HG03060 (cell line): ENCODE measurements at regions not wholly inside any gene's neighbourhood (a gene's known extent, or its start where the extent isn't known, plus 50 kb on each side); places are given as distances from the start of the nearest gene placed in this dataset.

Source experiments
- ATAC-seq: cut with Tn5 transposase; IDR thresholded peaks from one replicate; pipeline ENCODE4 v1.9.1; 2021; ENCODE audit warnings: low read depth, moderate number of reproducible peaks; ENCODE audit not compliant: unreplicated experiment

GRCh38 chr13:108525827-108526226 is 103.6 kb upstream of the MYO16 start:
- no peak for ATAC-seq

GRCh38 chr13:108526286-108526685 is 103.1 kb upstream of the MYO16 start:
- ATAC-seq: no peak

DNA sequence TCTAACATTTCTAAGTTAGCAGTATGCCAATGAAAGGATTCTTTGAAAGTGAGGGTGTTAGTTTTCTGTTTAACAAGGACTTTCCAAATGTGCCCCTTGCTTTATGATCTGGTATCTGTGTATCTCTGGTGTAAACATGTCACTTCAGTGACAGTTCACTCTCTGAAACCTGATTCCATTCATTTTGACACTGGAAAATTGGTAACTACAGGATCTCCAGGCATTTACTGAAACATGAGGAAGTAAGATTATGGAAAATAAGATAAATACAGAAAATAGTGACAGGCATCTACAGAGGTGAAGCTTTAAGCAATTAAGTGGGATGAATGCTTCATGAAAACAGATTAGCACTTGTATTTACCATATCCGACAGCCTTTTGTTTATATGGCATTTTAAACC is 101.6 kb upstream of the MYO16 start:
- no peak for ATAC-seq

DNA sequence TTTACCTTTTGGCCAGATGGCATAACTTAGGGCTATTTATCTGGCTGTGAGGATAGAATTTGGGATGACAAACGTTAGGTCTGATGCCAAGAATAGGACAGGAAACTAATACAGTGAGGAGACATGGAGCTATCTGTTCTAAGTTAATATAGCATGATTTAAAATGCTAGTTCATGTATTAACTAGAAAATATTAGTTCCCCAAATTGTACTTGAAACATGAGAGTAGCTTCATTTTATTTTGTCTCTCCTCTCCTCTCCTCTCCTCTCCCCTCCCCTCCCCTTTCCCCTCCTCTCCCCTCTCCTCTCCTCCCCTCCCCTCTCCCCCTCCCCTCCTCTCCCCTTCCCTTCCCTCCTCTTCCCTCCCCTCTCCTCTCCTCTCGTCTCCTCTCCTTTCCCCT is 101.1 kb upstream of the MYO16 start:
- ATAC-seq: no peak

GRCh38 chr13:108533842-108534241 is 95.6 kb upstream of the MYO16 start:
- ATAC-seq: no peak

DNA sequence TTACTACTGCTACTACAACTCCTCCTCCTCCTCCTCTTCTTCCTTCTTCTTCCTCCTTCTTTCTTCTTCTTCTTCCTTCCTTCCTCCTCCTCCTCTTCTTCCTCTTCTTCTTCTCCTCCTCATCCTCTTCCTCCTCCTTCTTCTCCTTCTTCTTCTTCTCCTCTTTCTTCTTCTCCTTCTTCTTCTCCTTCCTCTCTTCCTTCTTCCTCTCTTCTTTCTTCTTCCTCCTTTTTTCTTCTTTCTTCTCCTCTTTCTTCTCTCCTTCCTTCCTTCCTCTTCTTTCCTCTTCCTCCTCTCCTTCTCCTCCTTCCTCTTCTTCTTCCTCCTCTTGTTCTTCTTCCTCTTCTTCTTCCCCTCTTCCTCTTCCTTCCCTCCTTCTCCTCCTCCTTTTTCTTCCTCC is 94.7 kb upstream of the MYO16 start:
- no peak for ATAC-seq

DNA sequence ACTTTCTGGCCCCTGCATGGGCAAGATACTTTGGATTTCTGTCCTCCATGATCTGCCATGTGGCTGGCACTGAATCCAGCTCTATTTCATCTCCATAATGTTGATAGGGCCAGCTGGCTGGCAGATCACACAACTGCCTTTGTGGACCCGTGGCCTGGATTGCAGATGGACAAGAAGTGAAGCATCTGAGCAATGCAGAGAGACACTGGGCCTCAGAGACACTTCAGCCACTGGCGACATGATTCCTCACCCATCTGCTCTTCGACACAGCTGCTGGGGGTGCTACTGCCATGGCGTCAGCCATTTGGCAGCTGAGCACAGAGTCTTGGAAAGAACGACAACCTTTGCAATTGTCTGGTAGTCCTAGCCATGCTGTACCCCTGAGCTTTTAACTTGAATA is 79.5 kb upstream of the MYO16 start:
- ATAC-seq: no peak

DNA sequence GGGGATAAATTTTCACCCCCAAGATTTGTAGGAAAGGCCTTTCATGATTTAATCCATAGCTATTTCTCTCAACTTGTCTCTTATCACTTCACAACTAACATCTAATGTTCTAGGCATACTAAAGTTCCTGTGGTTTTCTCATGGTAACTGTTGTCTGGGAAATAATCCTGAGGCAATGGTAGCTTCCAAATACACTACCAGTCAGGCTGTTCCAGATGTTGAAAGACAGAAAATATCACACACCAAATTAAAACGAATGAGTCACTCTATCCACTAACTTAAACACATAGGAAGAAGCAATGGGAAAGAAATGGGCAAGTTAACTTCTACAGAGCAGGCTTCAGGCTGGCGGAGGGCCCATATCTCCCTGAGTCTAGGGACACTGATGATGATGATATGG is 77.7 kb upstream of the MYO16 start:
- no peak for ATAC-seq

- ATAC-seq: no peak
Observed at GRCh38 chr13:108558489-108558888, 70.9 kb upstream of the MYO16 start.

DNA sequence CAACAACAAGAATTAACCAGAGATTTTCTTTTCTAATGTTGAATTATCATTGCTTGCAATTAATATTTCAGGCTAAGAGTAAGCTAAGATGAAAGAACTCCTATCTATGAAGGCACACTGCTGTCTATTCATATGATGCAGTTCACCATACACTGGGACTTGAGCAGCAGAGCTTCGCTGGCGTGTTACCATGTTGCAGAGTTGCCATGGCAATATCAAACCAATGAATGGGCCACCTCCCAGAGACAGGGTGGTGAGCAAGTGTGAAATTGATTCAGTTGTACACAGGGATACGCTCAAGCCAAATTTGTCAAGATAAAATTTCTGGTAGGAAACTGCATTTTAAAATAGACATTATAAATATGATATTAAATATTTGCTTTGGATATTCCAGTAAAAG is 69.3 kb upstream of the MYO16 start:
- no peak for ATAC-seq

DNA sequence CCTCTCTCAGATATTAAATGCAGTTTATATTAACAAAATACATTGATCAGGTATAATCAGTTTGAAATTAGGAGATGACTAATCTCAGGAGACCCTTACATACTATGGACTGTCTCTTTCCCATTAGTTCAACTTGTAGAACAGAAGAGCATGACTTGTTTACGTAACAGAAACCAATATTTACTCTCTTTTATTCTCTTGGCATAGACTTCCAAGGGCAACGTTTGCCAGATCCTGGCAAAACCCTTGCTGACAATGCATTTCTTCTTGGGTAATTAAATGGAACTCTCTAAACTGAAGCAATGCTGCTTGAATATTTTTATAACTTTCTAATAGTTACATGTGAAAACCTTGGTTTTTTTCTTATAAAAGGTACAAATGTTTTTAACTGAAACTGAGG is 68.3 kb upstream of the MYO16 start:
- ATAC-seq: no peak

DNA sequence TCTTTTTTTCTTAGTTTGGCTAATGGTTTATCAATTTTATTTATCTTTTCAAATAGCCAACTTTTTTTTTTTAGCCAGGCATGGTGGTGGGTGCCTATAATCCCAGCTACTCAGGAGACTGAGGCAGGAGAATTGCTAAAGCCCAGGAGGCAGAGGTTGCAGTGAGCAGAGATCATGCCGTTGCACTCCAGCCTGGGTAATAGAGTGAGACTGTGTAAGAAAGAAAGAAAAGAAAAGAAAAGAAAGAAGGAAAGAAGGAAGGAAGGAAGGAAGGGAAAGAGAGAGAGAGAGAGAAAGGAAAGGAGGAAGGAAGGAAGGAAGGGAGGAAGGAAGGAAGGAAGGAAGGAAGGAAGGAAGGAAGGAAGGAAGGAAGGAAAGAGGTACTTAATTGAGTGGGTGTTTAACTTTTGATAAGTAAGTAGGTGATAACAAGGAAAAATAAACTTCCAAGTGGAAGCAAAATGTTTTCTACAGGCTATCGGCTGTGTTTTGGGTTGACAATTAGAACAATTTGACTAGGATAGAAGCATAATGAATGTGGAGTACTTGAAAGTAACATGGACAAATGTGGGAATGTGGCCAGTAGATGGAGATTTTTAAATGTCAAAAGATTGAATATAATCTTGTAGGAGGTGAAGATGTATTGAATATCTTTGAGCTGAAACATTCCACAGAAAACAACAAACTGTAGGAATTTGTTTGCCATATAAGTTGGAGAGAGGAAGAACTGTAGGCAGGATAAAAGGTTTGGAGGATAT is 62.8 kb upstream of the MYO16 start:
- no peak for ATAC-seq

DNA sequence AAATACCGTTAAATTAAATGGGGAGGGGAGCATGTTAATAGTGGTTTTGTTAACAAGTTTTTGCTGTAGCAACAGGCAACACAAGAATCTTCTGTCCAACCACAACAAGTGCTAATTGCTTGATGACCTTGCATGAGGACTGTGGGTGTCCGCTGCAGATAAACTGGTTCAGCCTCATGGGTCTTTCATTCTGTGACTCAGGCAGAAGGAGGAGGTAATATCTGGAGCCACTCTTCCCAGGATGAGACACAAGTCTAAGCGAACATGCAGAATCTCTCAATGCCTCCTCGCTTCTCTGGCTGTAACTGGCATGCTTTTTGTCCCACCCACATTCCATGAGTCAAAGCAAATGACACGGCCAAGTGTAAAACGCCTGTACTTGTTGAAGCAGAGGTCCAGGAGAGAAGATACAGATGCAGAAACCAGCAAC is 56.6 kb upstream of the MYO16 start:
- ATAC-seq: no peak

- no peak for ATAC-seq
Observed at GRCh38 chr13:108573455-108573854, 56.0 kb upstream of the MYO16 start.

DNA sequence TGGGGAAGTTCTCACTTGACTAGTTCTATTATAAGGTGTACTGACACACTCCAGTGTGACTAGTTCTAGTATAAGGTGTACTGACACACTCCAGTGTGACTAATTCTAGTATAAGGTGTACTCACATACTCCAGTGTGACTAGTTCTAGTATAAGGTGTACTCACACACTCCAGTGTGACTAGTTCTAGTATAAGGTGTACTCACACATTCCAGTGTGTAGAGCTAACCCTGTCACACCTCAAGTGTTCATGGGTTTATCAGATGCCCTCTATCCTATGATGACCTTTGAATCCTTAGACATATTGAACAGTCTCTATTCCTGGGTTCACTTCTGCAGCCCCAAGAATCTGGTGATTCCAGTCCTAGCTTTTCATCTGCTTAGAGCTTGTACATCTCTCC is 54.6 kb upstream of the MYO16 start:
- peak; percentile 12 for ATAC-seq

DNA sequence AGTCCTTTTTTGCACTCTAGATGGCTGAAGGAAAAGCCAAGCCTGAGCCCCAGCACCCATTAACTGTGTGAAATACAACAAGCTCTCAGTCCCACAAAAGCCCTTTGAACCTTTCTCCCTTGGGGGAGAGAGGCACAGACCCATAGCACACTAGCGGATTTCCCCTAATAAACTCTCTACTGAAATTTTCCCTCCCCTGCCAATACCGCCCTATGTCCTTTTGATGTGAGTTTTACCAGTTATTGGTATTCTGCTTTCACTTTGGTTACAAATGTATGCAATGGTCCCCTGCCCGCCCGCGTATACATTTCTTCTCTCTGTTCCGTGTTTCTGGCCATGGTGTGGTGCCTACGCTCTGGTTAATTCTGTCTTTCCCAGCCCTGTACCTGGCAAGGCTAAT is 54.0 kb upstream of the MYO16 start:
- peak; percentile 44 for ATAC-seq
